Tibial nerve (tissue), 4 donors: ENCODE measurements at regions not wholly inside any gene's neighbourhood (a gene's known extent, or its start where the extent isn't known, plus 50 kb on each side); places are given as distances from the start of the nearest gene placed in this dataset.

ENCODE experiments used
- CTCF ChIP-seq, 5 experiments: fragments of 200-600 bp in 3 of 5; fragments of 450-650 bp in 2 of 5; sonication (generic) in 3 of 5; IDR thresholded peaks; one replicate each; pipeline ENCODE4 v1.5.1; 2016 to 2019; ENCODE audit warnings: antibody characterized with exemption in 5 of 5, mild to moderate bottlenecking in 3 of 5, moderate library complexity in 2 of 5
- EP300 ChIP-seq, 2 donors: sonication (generic); formaldehyde crosslinking; IDR thresholded peaks; one replicate each; pipeline ENCODE4 v1.6.1; 2017; ENCODE audit warnings: antibody characterized with exemption in 2 of 2, mild to moderate bottlenecking in 1 of 2
- POLR2A ChIP-seq, 2 donors: fragments of 450-650 bp; IDR thresholded peaks; one replicate each; pipeline ENCODE4 v1.6.1; 2017; ENCODE audit warnings: antibody characterized with exemption in 2 of 2, mild to moderate bottlenecking in 2 of 2, moderate library complexity in 2 of 2

- no peak for TF ChIP-seq POLR2A (IDR thresholded peaks at IDR 0.05)
- TF ChIP-seq CTCF (IDR thresholded peaks at IDR 0.05), result no peak
- TF ChIP-seq EP300 (IDR thresholded peaks at IDR 0.05), result no peak
Observed at GRCh38 chr3:89046661-89047060, 60.8 kb upstream of the EPHA3 start.
